ENCODE measurements at regions not wholly inside any gene's neighbourhood (a gene's known extent, or its start where the extent isn't known, plus 50 kb on each side); places are given as distances from the start of the nearest gene placed in this dataset. TPM values are rescaled to one million over a fixed set of nuclear protein-coding genes. Genes with fewer than 3 reads are reported as not detected.

- no peak for DNase-seq
- no peaks in the 10 kb centered on the region for H3K4me1 ChIP-seq
- intact Hi-C loops (cut with DNase I; ENCODE audit: low total_unique reads), result loop anchor here (10.0 kb wide), 1 partner anchor 857 kb away; no protein-coding TSS in a partner anchor
- no peaks in the 10 kb centered on the region for H3K9me3 ChIP-seq
- no peak overlapping the region for H3K27ac ChIP-seq
- H3K4me3 ChIP-seq, result no peak overlapping the region
- no peak for TF ChIP-seq CTCF (IDR thresholded peaks at IDR 0.05)
- TF ChIP-seq POLR2A (IDR thresholded peaks at IDR 0.05), result no peak
- H3K27me3 ChIP-seq, result no peaks in the 10 kb centered on the region
- no peaks in the 10 kb centered on the region for H3K36me3 ChIP-seq
These were observed 73.8 kb upstream of the SORCS1 start for GRCh38 chr10:107238275-107238674.

GRCh38 chr10:107232013-107232412 lies 67.5 kb upstream of the SORCS1 start:
- H3K27ac ChIP-seq, result no peak overlapping the region
- H3K36me3 ChIP-seq, result no peaks in the 10 kb centered on the region
- TF ChIP-seq POLR2A (IDR thresholded peaks at IDR 0.05), result no peak
- TF ChIP-seq CTCF (IDR thresholded peaks at IDR 0.05), result no peak
- H3K27me3 ChIP-seq, result no peaks in the 10 kb centered on the region
- no peak overlapping the region for H3K4me3 ChIP-seq
- no peaks in the 10 kb centered on the region for H3K9me3 ChIP-seq
- intact Hi-C loops (cut with DNase I; ENCODE audit: low total_unique reads), result loop anchor here (10.0 kb wide), 1 partner anchor 863 kb away; no protein-coding TSS in a partner anchor
- DNase-seq, result no peak
- H3K4me1 ChIP-seq, result no peaks in the 10 kb centered on the region

GRCh38 chr10:107230887-107231286 lies 66.4 kb upstream of the SORCS1 start:
- no peak for DNase-seq
- no peak overlapping the region for H3K4me3 ChIP-seq
- no peaks in the 10 kb centered on the region for H3K27me3 ChIP-seq
- H3K27ac ChIP-seq, result no peak overlapping the region
- intact Hi-C loops (cut with DNase I; ENCODE audit: low total_unique reads), result loop anchor here (10.0 kb wide), 1 partner anchor 864 kb away; no protein-coding TSS in a partner anchor
- no peaks in the 10 kb centered on the region for H3K9me3 ChIP-seq
- H3K36me3 ChIP-seq, result no peaks in the 10 kb centered on the region
- no peaks in the 10 kb centered on the region for H3K4me1 ChIP-seq
- TF ChIP-seq CTCF (IDR thresholded peaks at IDR 0.05) (no peak), POLR2A (IDR thresholded peaks at IDR 0.05) (no peak)

- Histone ChIP-seq H3K36me3 (no peaks in the 10 kb centered on the region), H3K4me3 (no peak overlapping the region), H3K4me1 (no peaks in the 10 kb centered on the region), H3K9me3 (no peaks in the 10 kb centered on the region), H3K27me3 (no peaks in the 10 kb centered on the region), H3K27ac (no peak overlapping the region)
- DNase-seq, result no peak
- no peak for TF ChIP-seq POLR2A (IDR thresholded peaks at IDR 0.05)
- TF ChIP-seq CTCF (IDR thresholded peaks at IDR 0.05), result no peak
- intact Hi-C loops (cut with DNase I; ENCODE audit: low total_unique reads), result no loop called here
These were observed 51.2 kb upstream of the SORCS1 start for GRCh38 chr10:107215681-107216080.

Small RNA genes in the stretch of these regions (small RNA-seq; reads per million reads assigned to genes)
- gene AL390123.1, result not detected
- gene RNA5SP326, result not detected
- not detected for gene RNU5B-6P
- not detected for gene RNU6-839P

All from uterus (tissue), 3 donors.